ENCODE measurements at regions not wholly inside any gene's neighbourhood (a gene's known extent, or its start where the extent isn't known, plus 50 kb on each side); places are given as distances from the start of the nearest gene placed in this dataset.

DNA sequence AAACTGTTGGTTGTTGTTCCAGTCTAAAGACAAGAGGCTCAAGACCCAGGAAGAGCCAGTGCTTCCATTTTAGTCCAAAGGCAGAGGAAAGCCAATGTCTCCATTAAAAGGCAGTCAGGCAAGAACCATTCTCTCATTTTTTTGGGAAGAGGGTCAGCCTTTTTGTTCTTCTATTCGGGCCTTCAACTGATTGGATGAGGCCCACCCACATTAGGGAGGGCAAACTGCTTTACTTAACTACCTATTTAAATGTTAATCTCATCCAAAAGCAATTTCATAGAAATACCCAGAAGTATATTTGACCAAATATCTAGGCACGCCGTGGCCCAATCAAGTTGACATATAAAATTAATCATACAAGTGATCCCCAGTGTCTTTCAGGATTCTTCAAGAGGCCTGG is 104.4 kb upstream of the SYT6 start:
- Mint-ChIP-seq H3K27me3 (ENCODE audit: low read depth) (peaks cover 17% of the 10 kb centered on the region), H3K4me3 (no peak overlapping the region), H3K36me3 (ENCODE audit: insufficient read depth in 1 of 3, low read depth in 3 of 3) (peaks cover 0 to 8% (median 6%) of the 10 kb centered on the region in 3 experiments; a peak in 2 of 7 replicates), H3K9me3 (peaks cover 10 to 16% of the 10 kb centered on the region in 2 experiments; a peak in 3 of 5 replicates), H3K4me1 (no peaks in the 10 kb centered on the region), H3K27ac (no peak overlapping the region)
- Histone ChIP-seq H2AK5ac (ENCODE audit: insufficient read length, low read length) (no peak overlapping the region), H4K5ac (ENCODE audit: insufficient read length, low read depth, low read length) (no peak overlapping the region), H3K4ac (ENCODE audit: low read depth, low read length) (no peak overlapping the region), H3K79me2 (ENCODE audit: insufficient read depth, low read length) (no peaks in the 10 kb centered on the region), H3K4me2 (ENCODE audit: insufficient read depth, insufficient read length, low read length) (no peak overlapping the region), H3K23ac (ENCODE audit: insufficient read length, low read depth, low read length) (no peak overlapping the region), H3K18ac (ENCODE audit: insufficient read length, low read depth, low read length) (no peak overlapping the region), H4K8ac (replicated peaks; ENCODE audit: insufficient read length, low read depth, low read length) (no peak overlapping the region), H3K9me3 (ENCODE audit: control insufficient read depth, low read depth, low read length) (no peaks in the 10 kb centered on the region), H3K27me3 (ENCODE audit: insufficient read depth, low read length) (no peaks in the 10 kb centered on the region), H3K27ac (ENCODE audit: insufficient read length, low read depth, low read length) (no peak overlapping the region), H2BK15ac (ENCODE audit: low read depth, low read length) (no peak overlapping the region), H3K23me2 (ENCODE audit: insufficient read length, low read depth, low read length, poor library complexity, severe bottlenecking) (no peaks in the 10 kb centered on the region), H3K14ac (ENCODE audit: insufficient read depth, low read length) (no peak overlapping the region), H2BK20ac (ENCODE audit: low read depth, low read length, poor library complexity, severe bottlenecking) (no peak overlapping the region), H2AFZ (ENCODE audit: low read length) (no peak overlapping the region), H4K20me1 (ENCODE audit: control insufficient read depth, insufficient read depth, insufficient read length) (no peaks in the 10 kb centered on the region), H3K56ac (ENCODE audit: insufficient read length, low read depth, low read length) (no peak overlapping the region), H3K79me1 (ENCODE audit: insufficient read depth, low read depth, low read length, poor library complexity, severe bottlenecking) (no peaks in the 10 kb centered on the region), H2BK5ac (ENCODE audit: insufficient read length, low read length) (no peak overlapping the region), H3K4me1 (ENCODE audit: insufficient read depth, low read length) (no peaks in the 10 kb centered on the region), H2BK120ac (ENCODE audit: low read depth, low read length, poor library complexity, severe bottlenecking) (no peak overlapping the region), H3T11ph (ENCODE audit: low read length) (no peak overlapping the region), H4K91ac (ENCODE audit: insufficient read length, low read depth, low read length) (no peak overlapping the region), H2BK12ac (ENCODE audit: insufficient read length, low read depth, low read length) (no peak overlapping the region), H3K9ac (ENCODE audit: extremely low read depth, insufficient read length, low read length) (no peak overlapping the region)
- TF ChIP-seq CTCF (conservative IDR thresholded peaks at IDR 0.05): no peak
- no peak for DNase-seq
- no CpG with 5 or more reads among the region's 3 CpGs for WGBS (ENCODE audit: extremely low coverage, insufficient read length, low lambda C conversion rate)
